SK-N-MC (cell line): ENCODE measurements at regions not wholly inside any gene's neighbourhood (a gene's known extent, or its start where the extent isn't known, plus 50 kb on each side); places are given as distances from the start of the nearest gene placed in this dataset.

Experiments used
- EZH2 ChIP-seq: fragments of 200-600 bp; sonication (generic); IDR thresholded peaks from one replicate; pipeline ENCODE4 v1.6.1; 2017; ENCODE audit warnings: antibody characterized with exemption
- FOXP2 ChIP-seq: optimal IDR thresholded peaks from 2 replicates; pipeline ENCODE3; 2011; ENCODE audit warnings: mild to moderate bottlenecking, moderate library complexity; ENCODE audit not compliant: insufficient read depth; ENCODE audit errors: extremely low read length, control extremely low read depth
- POLR2AphosphoS5 ChIP-seq: IDR thresholded peaks from 2 replicates; pipeline ENCODE4 v1.6.1; 2012; ENCODE audit warnings: mild to moderate bottlenecking, low read depth, low read length, borderline replicate concordance

DNA sequence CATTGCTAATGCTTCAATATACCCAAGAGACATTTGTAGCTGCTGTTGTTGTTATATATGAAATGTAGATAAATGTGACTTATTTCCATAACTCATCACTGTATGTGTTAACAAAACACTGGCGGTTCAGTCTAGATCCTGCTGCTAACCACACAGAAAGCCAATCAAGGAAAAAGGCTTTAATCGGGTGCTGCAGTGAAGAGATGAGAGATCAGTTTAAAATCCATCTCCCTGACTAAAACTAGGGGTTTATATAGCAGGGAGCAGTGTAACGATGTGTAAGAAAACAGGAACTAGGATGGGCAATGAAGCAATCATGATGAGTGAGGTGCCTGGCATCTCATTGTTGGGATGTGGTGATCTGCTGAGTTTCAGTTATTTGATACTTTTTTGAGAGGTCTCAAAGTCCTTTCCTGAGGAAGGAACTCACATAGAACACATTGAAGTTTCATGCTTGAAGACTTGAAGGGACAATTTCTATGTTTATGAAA is 677.7 kb upstream of the CDH7 start:
- no peak for TF ChIP-seq FOXP2
- TF ChIP-seq EZH2 = no peak
- no peak for TF ChIP-seq POLR2AphosphoS5
